ENCODE measurements at regions not wholly inside any gene's neighbourhood (a gene's known extent, or its start where the extent isn't known, plus 50 kb on each side); places are given as distances from the start of the nearest gene placed in this dataset.
"Not testable (repeated sequence)": the region's sequence is repeated elsewhere in the genome, so short reads cannot be mapped to it uniquely, and the experiment has no call there.

GRCh38 chr5:99020698-99021048, 91.9 kb upstream of the CHD1 start:
- Histone ChIP-seq H3K27me3 (no peaks in the 10 kb centered on the region), H3K9me3 (no peaks in the 10 kb centered on the region), H3K4me3 (no peak overlapping the region), H3K4me1 (peaks cover 4% of the 10 kb centered on the region), H3K36me3 (no peaks in the 10 kb centered on the region), H3K27ac (peak overlapping the region; percentile 66), H3K9ac (ENCODE audit: low read depth in 2 of 2, low read length in 2 of 2) (peak overlapping the region in 1 of 2 donors; percentile 23)
- DNase-seq: peak; percentile 42
- no peak for TF ChIP-seq CTCF (IDR thresholded peaks at IDR 0.05)
- intact Hi-C loops (cut with DNase I): no loop called here

- Histone ChIP-seq H3K27me3 (no peaks in the 10 kb centered on the region), H3K9me3 (no peaks in the 10 kb centered on the region), H3K27ac (peak overlapping the region; percentile 66), H3K4me1 (peaks cover 4% of the 10 kb centered on the region), H3K36me3 (no peaks in the 10 kb centered on the region), H3K4me3 (no peak overlapping the region), H3K9ac (ENCODE audit: low read depth in 2 of 2, low read length in 2 of 2) (peak overlapping the region in 1 of 2 donors; percentile 23)
- DNase-seq: peak; percentile 31
- intact Hi-C loops (cut with DNase I): loop anchor here (10.0 kb wide), 1 partner anchor 55 kb away; no protein-coding TSS in a partner anchor
- TF ChIP-seq CTCF (IDR thresholded peaks at IDR 0.05): no peak
These were observed 91.2 kb upstream of the CHD1 start for GRCh38 chr5:99019812-99020697.

DNA sequence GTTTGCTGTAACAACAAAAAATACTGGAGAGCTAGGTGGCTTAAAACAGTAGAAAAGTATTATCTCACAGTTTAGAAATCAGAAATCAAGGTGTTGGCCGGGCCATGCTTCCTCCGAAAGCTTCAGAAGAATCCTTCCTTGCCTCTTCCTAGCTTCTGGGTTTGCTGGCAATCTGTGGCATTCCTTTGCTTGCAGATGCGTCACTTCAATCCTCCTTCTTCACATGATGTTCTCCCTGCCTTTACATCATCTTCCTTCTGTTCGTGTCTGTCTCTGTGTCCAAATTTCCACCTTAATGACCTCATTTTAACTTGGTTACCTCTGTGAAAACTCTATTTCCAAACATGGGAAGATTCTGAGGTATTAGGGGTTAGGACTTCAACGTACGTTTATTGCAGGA, 90.4 kb upstream of the CHD1 start:
- Histone ChIP-seq H3K9ac (ENCODE audit: low read depth in 2 of 2, low read length in 2 of 2) (no peak overlapping the region), H3K36me3 (no peaks in the 10 kb centered on the region), H3K27ac (peak overlapping the region; percentile 66), H3K9me3 (no peaks in the 10 kb centered on the region), H3K27me3 (no peaks in the 10 kb centered on the region), H3K4me3 (no peak overlapping the region), H3K4me1 (peaks cover 4% of the 10 kb centered on the region)
- no peak for TF ChIP-seq CTCF (IDR thresholded peaks at IDR 0.05)
- intact Hi-C loops (cut with DNase I): loop anchor here (10.0 kb wide), 1 partner anchor 54 kb away; no protein-coding TSS in a partner anchor
- no peak for DNase-seq

- Histone ChIP-seq H3K9me3 (no peaks in the 10 kb centered on the region), H3K4me1 (no peaks in the 10 kb centered on the region), H3K9ac (ENCODE audit: low read depth in 2 of 2, low read length in 2 of 2) (no peak overlapping the region), H3K27ac (no peak overlapping the region), H3K4me3 (no peak overlapping the region), H3K36me3 (no peaks in the 10 kb centered on the region), H3K27me3 (no peaks in the 10 kb centered on the region)
- intact Hi-C loops (cut with DNase I): loop anchor here (10.0 kb wide), 1 partner anchor 45 kb away; no protein-coding TSS in a partner anchor
- TF ChIP-seq CTCF (IDR thresholded peaks at IDR 0.05): no peak
- no peak for DNase-seq
These were observed 81.5 kb upstream of the CHD1 start for GRCh38 chr5:99010294-99010693.

GRCh38 chr5:99008009-99008408, 79.2 kb upstream of the CHD1 start:
- H3K9me3 ChIP-seq; H3K4me3 ChIP-seq; H3K27ac ChIP-seq; intact Hi-C loops (cut with DNase I); H3K36me3 ChIP-seq; H3K27me3 ChIP-seq; H3K9ac ChIP-seq (ENCODE audit: low read depth in 2 of 2, low read length in 2 of 2); DNase-seq; H3K4me1 ChIP-seq: not testable (repeated sequence)

- no peaks in the 10 kb centered on the region for H3K9me3 ChIP-seq
- intact Hi-C loops (cut with DNase I): no loop called here
- no peak for TF ChIP-seq CTCF (IDR thresholded peaks at IDR 0.05)
- no peaks in the 10 kb centered on the region for H3K4me1 ChIP-seq
- DNase-seq: no peak
- no peak overlapping the region for H3K27ac ChIP-seq
- no peak overlapping the region for H3K4me3 ChIP-seq
- no peaks in the 10 kb centered on the region for H3K36me3 ChIP-seq
- H3K9ac ChIP-seq (ENCODE audit: low read depth in 2 of 2, low read length in 2 of 2): no peak overlapping the region
- H3K27me3 ChIP-seq: no peaks in the 10 kb centered on the region
These were observed 76.7 kb upstream of the CHD1 start for GRCh38 chr5:99005506-99005905.
